ENCODE measurements at regions not wholly inside any gene's neighbourhood (a gene's known extent, or its start where the extent isn't known, plus 50 kb on each side); places are given as distances from the start of the nearest gene placed in this dataset.

- intact Hi-C loops (cut with DNase I): no loop called here
- no peaks in the 10 kb centered on the region for H3K9me3 ChIP-seq (ENCODE audit: control insufficient read depth in 2 of 3, insufficient read depth in 1 of 3, low read length in 3 of 3)
- H3K27me3 ChIP-seq (ENCODE audit: control insufficient read depth, insufficient read depth, low read length): no peaks in the 10 kb centered on the region
- no peaks in the 10 kb centered on the region for H3K4me1 ChIP-seq (ENCODE audit: control insufficient read depth in 2 of 3, insufficient read depth in 2 of 3, low read depth in 1 of 3, low read length in 3 of 3)
- FAIRE-seq (no peak), DNase-seq (no peak)
- H3K27ac ChIP-seq (ENCODE audit: low read depth in 2 of 2, low read length in 2 of 2): no peak overlapping the region
- H3K4me3 ChIP-seq (ENCODE audit: low read length in 3 of 3): no peak overlapping the region
- TF ChIP-seq CTCF (IDR thresholded peaks at IDR 0.05; ENCODE audit: borderline replicate concordance, extremely low read depth, insufficient read depth): no peak
- no peaks in the 10 kb centered on the region for H3K36me3 ChIP-seq (ENCODE audit: control insufficient read depth in 2 of 3, insufficient read depth in 3 of 3, low read length in 3 of 3)
- H3K9ac ChIP-seq (ENCODE audit: low read length in 3 of 3): no peak overlapping the region
Observed at GRCh38 chr15:93144463-93145236, 55.6 kb upstream of the RGMA start.

- DNase-seq (no peak), FAIRE-seq (no peak)
- Histone ChIP-seq H3K27ac (ENCODE audit: low read depth in 2 of 2, low read length in 2 of 2) (no peak overlapping the region), H3K9me3 (ENCODE audit: control insufficient read depth in 2 of 3, insufficient read depth in 1 of 3, low read length in 3 of 3) (no peaks in the 10 kb centered on the region), H3K4me3 (ENCODE audit: low read length in 3 of 3) (no peak overlapping the region), H3K4me1 (ENCODE audit: control insufficient read depth in 2 of 3, insufficient read depth in 2 of 3, low read depth in 1 of 3, low read length in 3 of 3) (no peaks in the 10 kb centered on the region), H3K36me3 (ENCODE audit: control insufficient read depth in 2 of 3, insufficient read depth in 3 of 3, low read length in 3 of 3) (no peaks in the 10 kb centered on the region), H3K9ac (ENCODE audit: low read length in 3 of 3) (no peak overlapping the region), H3K27me3 (ENCODE audit: control insufficient read depth, insufficient read depth, low read length) (no peaks in the 10 kb centered on the region)
- intact Hi-C loops (cut with DNase I): no loop called here
- no peak for TF ChIP-seq CTCF (IDR thresholded peaks at IDR 0.05; ENCODE audit: borderline replicate concordance, extremely low read depth, insufficient read depth)
Observed at GRCh38 chr15:93143186-93143585, 54.2 kb upstream of the RGMA start.

GRCh38 chr15:93141371-93141794 is 52.4 kb upstream of the RGMA start:
- H3K4me3 ChIP-seq (ENCODE audit: low read length in 3 of 3): no peak overlapping the region
- H3K36me3 ChIP-seq (ENCODE audit: control insufficient read depth in 2 of 3, insufficient read depth in 3 of 3, low read length in 3 of 3): no peaks in the 10 kb centered on the region
- no peak for TF ChIP-seq CTCF (IDR thresholded peaks at IDR 0.05; ENCODE audit: borderline replicate concordance, extremely low read depth, insufficient read depth)
- FAIRE-seq: no peak
- no peaks in the 10 kb centered on the region for H3K27me3 ChIP-seq (ENCODE audit: control insufficient read depth, insufficient read depth, low read length)
- no peak for DNase-seq
- H3K9ac ChIP-seq (ENCODE audit: low read length in 3 of 3): no peak overlapping the region
- no peaks in the 10 kb centered on the region for H3K4me1 ChIP-seq (ENCODE audit: control insufficient read depth in 2 of 3, insufficient read depth in 2 of 3, low read depth in 1 of 3, low read length in 3 of 3)
- intact Hi-C loops (cut with DNase I): no loop called here
- no peak overlapping the region for H3K27ac ChIP-seq (ENCODE audit: low read depth in 2 of 2, low read length in 2 of 2)
- H3K9me3 ChIP-seq (ENCODE audit: control insufficient read depth in 2 of 3, insufficient read depth in 1 of 3, low read length in 3 of 3): no peaks in the 10 kb centered on the region

GRCh38 chr15:93139436-93139835 is 50.4 kb upstream of the RGMA start:
- no peak for TF ChIP-seq CTCF (IDR thresholded peaks at IDR 0.05; ENCODE audit: borderline replicate concordance, extremely low read depth, insufficient read depth)
- Histone ChIP-seq H3K27me3 (ENCODE audit: control insufficient read depth, insufficient read depth, low read length) (no peaks in the 10 kb centered on the region), H3K9ac (ENCODE audit: low read length in 3 of 3) (no peak overlapping the region), H3K4me1 (ENCODE audit: control insufficient read depth in 2 of 3, insufficient read depth in 2 of 3, low read depth in 1 of 3, low read length in 3 of 3) (no peaks in the 10 kb centered on the region), H3K36me3 (ENCODE audit: control insufficient read depth in 2 of 3, insufficient read depth in 3 of 3, low read length in 3 of 3) (no peaks in the 10 kb centered on the region), H3K4me3 (ENCODE audit: low read length in 3 of 3) (no peak overlapping the region), H3K27ac (ENCODE audit: low read depth in 2 of 2, low read length in 2 of 2) (no peak overlapping the region), H3K9me3 (ENCODE audit: control insufficient read depth in 2 of 3, insufficient read depth in 1 of 3, low read length in 3 of 3) (no peaks in the 10 kb centered on the region)
- intact Hi-C loops (cut with DNase I): no loop called here
- DNase-seq: no peak
- no peak for FAIRE-seq

Measured in kidney (tissue), 13 donors.